Vagina (tissue), 2 donors: ENCODE measurements at regions not wholly inside any gene's neighbourhood (a gene's known extent, or its start where the extent isn't known, plus 50 kb on each side); places are given as distances from the start of the nearest gene placed in this dataset.
"Not testable (repeated sequence)": the region's sequence is repeated elsewhere in the genome, so short reads cannot be mapped to it uniquely, and the experiment has no call there.

Source experiments
- CTCF ChIP-seq, 3 experiments: fragments of 450-650 bp in 2 of 3; fragments of 200-600 bp in 1 of 3; sonication (generic) in 1 of 3; IDR thresholded peaks; one replicate each; pipeline ENCODE4 v1.5.1; 2017 to 2019; ENCODE audit warnings: antibody characterized with exemption in 3 of 3, mild to moderate bottlenecking in 2 of 3, moderate library complexity in 2 of 3
- POLR2A ChIP-seq, 2 donors: fragments of 450-650 bp; IDR thresholded peaks; one replicate each; pipeline ENCODE4 v1.6.1; 2017; ENCODE audit warnings: antibody characterized with exemption in 2 of 2, mild to moderate bottlenecking in 2 of 2, moderate library complexity in 2 of 2
- POLR2AphosphoS5 ChIP-seq, 2 donors: sonication (generic); formaldehyde crosslinking; IDR thresholded peaks; one replicate each; pipeline ENCODE4 v1.9.0; 2017; ENCODE audit warnings: antibody characterized with exemption in 2 of 2, mild to moderate bottlenecking in 2 of 2, low read depth in 1 of 2; ENCODE audit not compliant: insufficient read depth in 1 of 2

GRCh38 chr14:27826149-27826548 is 940.4 kb upstream of the FOXG1 start:
- TF ChIP-seq CTCF (IDR thresholded peaks at IDR 0.05); POLR2A (IDR thresholded peaks at IDR 0.05); POLR2AphosphoS5 (IDR thresholded peaks at IDR 0.05; ENCODE audit: insufficient read depth in 1 of 2, low read depth in 1 of 2): not testable (repeated sequence)
